Brain microvascular endothelial cell (primary cell): ENCODE measurements at regions not wholly inside any gene's neighbourhood (a gene's known extent, or its start where the extent isn't known, plus 50 kb on each side); places are given as distances from the start of the nearest gene placed in this dataset.

Experiments
- DNase-seq: peaks from one replicate; pipeline ENCODE4 v3.0.0-alpha.2; 2020
- H3K27ac ChIP-seq: fragments of 250-450 bp; sonication (Bioruptor Pico); 2 replicates; pipeline ENCODE4 v1.5.1; 2020; ENCODE audit warnings: mild to moderate bottlenecking, moderate library complexity
- H3K27me3 ChIP-seq: fragments of 250-450 bp; sonication (Bioruptor Pico); replicated peaks from 2 replicates; pipeline ENCODE4 v1.5.1; 2020; ENCODE audit warnings: mild to moderate bottlenecking
- H3K36me3 ChIP-seq: fragments of 250-450 bp; sonication (Bioruptor Pico); replicated peaks from 2 replicates; pipeline ENCODE4 v1.5.1; 2020; ENCODE audit warnings: mild to moderate bottlenecking
- H3K4me3 ChIP-seq: 2 replicates; pipeline ENCODE4 v1.5.1; 2011; ENCODE audit warnings: low read depth, mild to moderate bottlenecking, control low read depth, low read length, moderate library complexity
- CTCF ChIP-seq: IDR thresholded peaks from 2 replicates; pipeline ENCODE4 v1.5.1; 2011; ENCODE audit warnings: low read depth, mild to moderate bottlenecking, moderate library complexity, low read length, control low read depth, inconsistent platforms; ENCODE audit errors: missing control alignments
- in situ Hi-C: cut with HindIII; loops from 2 replicates; pipeline ENCODE4 v1.10.0; 2017; ENCODE audit warnings: low sequenced_read_pairs, low pct_ligation_motif_present

- DNase-seq: no peak
- H3K36me3 ChIP-seq: no peaks in the 10 kb centered on the region
- in situ Hi-C loops: no loop called here
- H3K4me3 ChIP-seq: no peak overlapping the region
- no peaks in the 10 kb centered on the region for H3K27me3 ChIP-seq
- no peak for TF ChIP-seq CTCF
- H3K27ac ChIP-seq: no peak overlapping the region
These were observed 209.1 kb downstream of the BCL11B start for GRCh38 chr14:99062772-99063418.

GRCh38 chr14:99063620-99064225, 208.3 kb downstream of the BCL11B start:
- TF ChIP-seq CTCF: no peak
- in situ Hi-C loops: no loop called here
- no peaks in the 10 kb centered on the region for H3K27me3 ChIP-seq
- H3K27ac ChIP-seq: no peak overlapping the region
- no peak overlapping the region for H3K4me3 ChIP-seq
- DNase-seq: no peak
- H3K36me3 ChIP-seq: no peaks in the 10 kb centered on the region

GRCh38 chr14:99064262-99064954, 207.6 kb downstream of the BCL11B start:
- H3K27ac ChIP-seq: no peak overlapping the region
- DNase-seq: no peak
- H3K36me3 ChIP-seq: no peaks in the 10 kb centered on the region
- H3K4me3 ChIP-seq: no peak overlapping the region
- in situ Hi-C loops: no loop called here
- no peaks in the 10 kb centered on the region for H3K27me3 ChIP-seq
- TF ChIP-seq CTCF: no peak

- H3K36me3 ChIP-seq: no peaks in the 10 kb centered on the region
- H3K27ac ChIP-seq: no peak overlapping the region
- DNase-seq: no peak
- no peak overlapping the region for H3K4me3 ChIP-seq
- no peaks in the 10 kb centered on the region for H3K27me3 ChIP-seq
- no peak for TF ChIP-seq CTCF
- in situ Hi-C loops: no loop called here
These were observed 206.4 kb downstream of the BCL11B start for GRCh38 chr14:99065551-99065950.

- no peak for DNase-seq
These were observed 205.6 kb downstream of the BCL11B start for GRCh38 chr14:99066378-99066777.

More at GRCh38 chr14:99066378-99066777, 205.6 kb downstream of the BCL11B start:
- H3K27me3 ChIP-seq: no peaks in the 10 kb centered on the region
- TF ChIP-seq CTCF: no peak
- H3K4me3 ChIP-seq: no peak overlapping the region
- no peak overlapping the region for H3K27ac ChIP-seq
- in situ Hi-C loops: no loop called here
- H3K36me3 ChIP-seq: no peaks in the 10 kb centered on the region
